HG03469 (cell line): ENCODE measurements at regions not wholly inside any gene's neighbourhood (a gene's known extent, or its start where the extent isn't known, plus 50 kb on each side); places are given as distances from the start of the nearest gene placed in this dataset.

ENCODE experiments used
- ATAC-seq: cut with Tn5 transposase; IDR thresholded peaks from one replicate; pipeline ENCODE4 v1.9.1; 2021; ENCODE audit warnings: mild to moderate bottlenecking, moderate library complexity, moderate number of reproducible peaks; ENCODE audit not compliant: unreplicated experiment

DNA sequence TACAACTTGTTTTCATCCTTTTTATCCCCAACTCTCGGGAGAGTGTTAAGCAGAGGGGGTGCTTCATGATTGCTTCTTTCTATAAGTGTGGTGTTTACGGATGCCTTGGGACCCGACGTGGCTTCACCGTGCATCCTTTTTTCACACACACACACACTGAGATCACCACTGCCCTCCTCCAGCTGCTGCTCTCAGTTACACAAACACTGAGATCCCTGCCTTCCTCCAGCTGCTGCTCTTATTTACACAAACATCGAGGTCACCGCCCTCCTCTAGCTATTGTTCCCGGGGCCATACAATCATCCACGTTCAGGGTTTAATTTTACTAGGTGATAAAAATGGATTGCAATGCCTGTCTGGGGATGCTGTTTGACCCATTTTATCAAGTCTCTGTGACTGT is 155.4 kb upstream of the FAM9B start:
- no peak for ATAC-seq

GRCh38 chrX:9191392-9191791 is 157.5 kb upstream of the FAM9B start:
- ATAC-seq, result no peak

DNA sequence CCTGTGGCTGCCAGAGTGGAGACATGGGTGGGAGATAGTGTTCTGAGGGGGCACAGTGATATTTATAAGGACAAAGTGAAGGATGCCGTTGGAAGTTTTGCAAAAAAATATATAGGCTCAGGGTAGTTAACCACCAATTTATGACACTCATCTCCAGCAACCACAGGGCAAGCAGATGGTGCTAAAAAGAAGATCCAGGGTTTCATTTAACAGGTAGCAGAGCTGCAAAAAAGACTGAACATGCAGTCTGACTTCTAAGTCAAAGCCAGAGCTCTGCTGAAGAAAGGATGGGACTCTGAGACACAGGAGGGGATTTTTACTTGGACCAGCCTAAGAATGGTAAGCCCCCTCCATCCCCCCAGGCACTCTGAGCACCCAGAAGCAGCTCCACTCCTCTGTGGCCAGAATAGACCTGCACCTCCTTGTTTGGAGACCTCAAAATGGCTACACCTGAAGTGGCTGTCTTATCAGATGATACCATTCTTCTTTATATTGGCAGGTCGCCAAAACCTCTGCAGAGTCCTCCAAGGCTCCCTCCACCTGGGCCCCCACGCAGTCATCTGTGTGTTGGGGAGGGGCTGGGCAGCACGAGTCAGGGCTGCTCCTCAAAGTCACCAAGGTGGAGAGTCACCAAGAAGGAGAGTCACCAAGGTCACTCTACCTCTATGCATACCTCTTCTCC is 161.4 kb upstream of the FAM9B start:
- no peak for ATAC-seq

GRCh38 chrX:9196961-9197640 is 163.2 kb upstream of the FAM9B start:
- no peak for ATAC-seq

DNA sequence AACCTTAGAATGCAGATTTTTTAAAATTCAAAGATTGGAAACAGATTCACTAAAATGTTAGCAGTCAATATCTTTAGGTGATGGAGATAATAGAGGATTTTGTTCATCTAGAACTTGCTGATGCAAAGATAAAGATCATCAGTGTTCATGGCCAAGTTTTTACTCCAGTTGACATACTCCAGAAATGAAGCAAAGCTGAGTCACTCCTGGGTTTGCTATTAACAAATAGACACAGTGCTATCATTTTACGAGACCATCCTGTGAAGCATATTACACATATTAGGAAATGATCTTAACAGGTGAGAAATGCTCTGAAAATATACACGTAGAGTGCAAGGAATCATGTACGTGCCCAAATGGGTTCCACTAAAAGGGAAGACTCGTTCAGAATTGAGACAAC is 170.6 kb upstream of the FAM9B start:
- ATAC-seq, result no peak

- no peak for ATAC-seq
Measured at GRCh38 chrX:9205599-9206223, 171.8 kb upstream of the FAM9B start.

GRCh38 chrX:9207142-9207541 is 173.2 kb upstream of the FAM9B start:
- no peak for ATAC-seq

- ATAC-seq, result no peak
Measured at GRCh38 chrX:9211269-9211668, 177.3 kb upstream of the FAM9B start.

DNA sequence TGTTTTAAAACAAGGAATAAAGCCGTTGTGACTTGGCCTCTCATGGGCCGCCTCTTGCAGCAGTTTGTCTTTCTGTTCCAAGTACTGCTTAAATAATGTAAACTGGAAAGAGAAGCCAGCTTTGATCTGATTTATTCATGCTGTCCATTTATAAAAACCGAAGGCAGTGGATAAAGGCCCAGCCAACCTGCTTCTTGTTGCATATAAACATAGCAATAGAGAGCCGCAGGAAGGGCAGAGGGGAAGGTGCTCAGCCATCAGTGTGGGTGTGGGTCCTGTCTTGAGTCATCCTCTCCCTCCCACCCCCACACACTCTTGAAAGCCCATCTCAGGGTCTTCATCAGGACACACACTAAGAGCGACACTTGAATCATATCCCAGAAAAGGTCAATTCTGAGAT is 187.9 kb upstream of the FAM9B start:
- no peak for ATAC-seq

GRCh38 chrX:9222299-9222698 is 188.4 kb upstream of the FAM9B start:
- ATAC-seq, result no peak

DNA sequence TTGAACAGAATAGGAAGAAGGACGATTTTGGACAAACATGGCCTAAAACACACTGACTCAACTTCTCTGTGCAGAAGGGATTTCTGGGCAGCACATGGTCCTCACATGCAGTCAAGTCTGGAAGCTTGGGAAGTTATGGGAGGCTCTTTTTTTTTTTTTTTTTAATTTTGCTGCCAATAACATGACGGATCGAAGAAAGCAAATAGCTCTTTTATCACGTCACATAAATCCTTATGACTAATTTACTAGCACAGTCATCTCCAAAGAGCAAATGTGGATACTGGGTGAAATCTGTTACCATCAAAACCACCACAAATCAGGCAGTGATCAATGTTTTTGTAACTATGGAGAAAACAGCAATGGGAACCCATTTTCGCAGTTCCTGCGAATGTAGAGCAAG is 193.3 kb upstream of the FAM9B start:
- no peak for ATAC-seq

- no peak for ATAC-seq
Measured at GRCh38 chrX:9231491-9231890, 197.6 kb upstream of the FAM9B start.

DNA sequence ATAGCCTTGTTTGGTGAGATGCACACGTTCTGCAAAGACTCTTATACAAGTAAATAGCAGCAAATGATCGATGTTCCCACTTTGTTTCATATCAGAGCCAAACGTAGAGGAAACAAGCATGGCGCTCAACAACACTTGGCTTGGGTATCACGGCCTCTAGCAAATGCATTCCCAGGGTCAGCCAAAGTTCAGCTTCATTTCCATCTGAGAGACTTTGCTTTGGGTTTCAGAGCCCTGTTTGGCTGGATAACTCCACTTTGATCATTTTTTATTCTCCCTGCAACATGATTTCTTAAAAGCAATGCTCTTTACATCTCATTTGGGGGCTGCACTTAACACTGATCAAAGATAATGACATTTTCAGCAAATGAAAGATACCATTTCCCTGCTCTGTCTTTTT is 199.2 kb upstream of the FAM9B start:
- ATAC-seq, result no peak

DNA sequence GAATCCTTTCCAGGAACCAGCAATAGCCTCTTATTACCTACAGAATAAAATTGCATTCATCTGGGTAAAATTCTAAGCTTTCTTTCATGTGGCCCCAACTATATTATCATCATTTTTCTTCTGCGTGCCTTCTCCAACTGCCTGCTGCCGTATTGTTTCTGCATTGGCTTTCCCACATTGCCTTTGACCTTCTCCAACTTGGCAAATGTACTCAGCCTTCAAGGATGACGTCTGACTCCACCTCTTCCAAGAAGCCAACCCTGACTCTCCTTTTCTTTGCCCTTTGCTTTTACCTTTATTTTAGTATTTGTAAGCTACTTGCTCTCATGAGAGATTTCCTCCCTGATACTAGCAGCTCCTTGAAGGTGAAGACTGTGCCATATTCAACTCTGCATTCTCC is 200.4 kb upstream of the FAM9B start:
- ATAC-seq, result no peak

DNA sequence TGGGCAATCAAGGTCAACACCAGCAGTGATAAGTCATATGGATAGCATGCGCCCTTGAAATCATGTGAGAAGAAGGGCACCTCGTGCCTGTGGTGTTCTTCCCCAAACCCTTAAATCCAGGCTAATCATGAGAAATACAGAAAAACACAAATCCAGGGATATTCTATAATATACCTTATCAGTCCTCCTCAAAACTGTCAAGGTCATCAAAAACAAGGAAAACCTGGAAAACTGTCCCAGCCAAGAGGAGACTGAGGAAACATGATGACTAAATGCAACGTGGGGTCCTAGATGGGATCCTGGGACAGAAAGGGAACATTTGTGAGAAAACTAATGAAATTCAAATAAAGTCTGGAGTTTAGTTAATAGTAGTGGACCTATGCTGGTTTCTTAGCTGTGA is 201.8 kb upstream of the FAM9B start:
- no peak for ATAC-seq

GRCh38 chrX:9240956-9241355 is 207.0 kb upstream of the FAM9B start:
- ATAC-seq, result no peak

DNA sequence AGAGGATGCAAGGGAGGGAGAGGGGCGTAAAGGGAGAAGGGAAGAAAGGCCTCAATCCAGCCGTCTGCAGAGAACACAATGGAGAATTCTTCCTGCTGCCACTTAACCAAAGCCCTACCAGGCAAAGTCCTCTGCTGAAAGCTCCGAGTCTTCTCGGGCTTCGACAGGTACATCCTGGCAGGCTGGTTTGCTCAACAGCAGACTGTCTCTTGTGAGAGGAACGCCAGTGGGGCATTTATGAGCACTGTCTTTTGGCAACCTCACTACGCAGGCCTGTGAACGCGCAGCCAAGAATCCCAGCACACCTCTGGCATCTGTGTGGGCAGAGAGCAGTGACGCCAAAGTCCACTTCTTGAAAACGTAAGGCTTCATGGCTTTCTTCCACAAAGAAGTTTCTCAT is 207.5 kb upstream of the FAM9B start:
- no peak for ATAC-seq

DNA sequence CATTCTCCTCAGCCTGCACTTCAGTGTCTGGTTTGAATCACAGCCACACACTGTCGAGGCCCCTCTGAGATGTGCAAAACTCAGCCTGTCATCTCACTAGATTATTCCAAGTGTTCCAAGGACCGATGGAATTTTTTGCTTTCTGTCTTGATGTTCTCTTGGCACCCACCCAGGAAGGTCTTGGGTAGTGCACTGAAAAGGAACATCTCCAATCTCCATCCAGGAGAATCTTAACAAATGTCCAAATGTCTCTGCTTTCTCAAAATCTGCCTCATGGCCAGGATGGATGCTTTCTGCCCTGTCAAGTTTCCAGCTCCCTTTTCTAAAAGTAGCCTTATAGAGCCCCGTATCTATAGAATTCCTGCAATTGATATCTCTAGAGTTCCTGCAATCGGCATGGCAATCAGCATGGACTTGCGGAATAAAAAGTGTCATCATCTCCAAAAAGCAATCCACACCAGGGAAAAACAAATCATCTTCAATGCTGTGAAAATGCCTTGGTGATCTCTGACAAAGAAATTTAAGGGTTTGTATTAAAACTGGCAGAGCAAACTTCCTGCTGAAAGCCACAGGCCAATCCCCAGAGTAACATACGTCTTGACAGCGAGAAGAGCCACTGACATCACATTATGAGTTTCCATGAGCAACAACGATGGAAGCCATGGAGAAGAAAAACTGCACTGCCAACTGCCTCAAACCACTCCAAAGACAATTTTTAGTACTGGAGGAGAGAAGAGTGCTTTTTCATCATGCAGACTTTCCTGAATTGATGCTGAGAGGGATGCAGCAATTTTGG is 215.3 kb upstream of the FAM9B start:
- no peak for ATAC-seq

GRCh38 chrX:9252182-9252581 is 212.7 kb upstream of the TBL1X start:
- no peak for ATAC-seq

GRCh38 chrX:9253211-9253610 is 211.6 kb upstream of the TBL1X start:
- ATAC-seq, result no peak

- ATAC-seq, result no peak
Measured at GRCh38 chrX:9257718-9258420, 207.0 kb upstream of the TBL1X start.
